ENCODE measurements at regions not wholly inside any gene's neighbourhood (a gene's known extent, or its start where the extent isn't known, plus 50 kb on each side); places are given as distances from the start of the nearest gene placed in this dataset.
A peak's percentile ranks its signal among the peaks of the same experiment; 100 is the strongest.

- TF ChIP-seq CTCF (IDR thresholded peaks at IDR 0.05; ENCODE audit: low read depth, low read length, missing control alignments), result no peak
- H3K4me3 ChIP-seq (replicated peaks; ENCODE audit: low read depth, low read length), result no peak overlapping the region
- no peak for DNase-seq (ENCODE audit: extremely low read depth, low read depth)
Measured at GRCh38 chr5:167943343-167943742, 348.1 kb upstream of the WWC1 start.

- TF ChIP-seq CTCF (IDR thresholded peaks at IDR 0.05; ENCODE audit: low read depth, low read length, missing control alignments), result no peak
- H3K4me3 ChIP-seq (replicated peaks; ENCODE audit: low read depth, low read length), result no peak overlapping the region
- no peak for DNase-seq (ENCODE audit: extremely low read depth, low read depth)
Measured at GRCh38 chr5:167944121-167944852, 347.2 kb upstream of the WWC1 start.

GRCh38 chr5:167945542-167946384, 345.7 kb upstream of the WWC1 start:
- peak; percentile 53 for DNase-seq (ENCODE audit: extremely low read depth, low read depth)
- H3K4me3 ChIP-seq (replicated peaks; ENCODE audit: low read depth, low read length), result no peak overlapping the region
- TF ChIP-seq CTCF (IDR thresholded peaks at IDR 0.05; ENCODE audit: low read depth, low read length, missing control alignments), result no peak

- no peak for TF ChIP-seq CTCF (IDR thresholded peaks at IDR 0.05; ENCODE audit: low read depth, low read length, missing control alignments)
- H3K4me3 ChIP-seq (replicated peaks; ENCODE audit: low read depth, low read length), result no peak overlapping the region
- DNase-seq (ENCODE audit: extremely low read depth, low read depth), result no peak
Measured at GRCh38 chr5:167947306-167947705, 344.1 kb upstream of the WWC1 start.

GRCh38 chr5:167948251-167948650, 343.2 kb upstream of the WWC1 start:
- no peak for TF ChIP-seq CTCF (IDR thresholded peaks at IDR 0.05; ENCODE audit: low read depth, low read length, missing control alignments)
- no peak overlapping the region for H3K4me3 ChIP-seq (replicated peaks; ENCODE audit: low read depth, low read length)
- no peak for DNase-seq (ENCODE audit: extremely low read depth, low read depth)

GRCh38 chr5:167949435-167949834, 342.0 kb upstream of the WWC1 start:
- H3K4me3 ChIP-seq (replicated peaks; ENCODE audit: low read depth, low read length), result no peak overlapping the region
- no peak for TF ChIP-seq CTCF (IDR thresholded peaks at IDR 0.05; ENCODE audit: low read depth, low read length, missing control alignments)
- no peak for DNase-seq (ENCODE audit: extremely low read depth, low read depth)
